Neural cell (in vitro differentiated cells): ENCODE measurements at regions not wholly inside any gene's neighbourhood (a gene's known extent, or its start where the extent isn't known, plus 50 kb on each side); places are given as distances from the start of the nearest gene placed in this dataset.

ENCODE experiments used
- H2AFZ ChIP-seq: fragments of 200-600, 300-800 bp; sonication (generic), shearing (Covaris generic); 2 replicates; pipeline ENCODE4 v1.6.0; 2014; ENCODE audit warnings: low read depth, mild to moderate bottlenecking, antibody characterized with exemption, low read length, moderate library complexity
- H3F3A ChIP-seq: fragments of 200-600 bp; shearing (Covaris generic); 2 replicates; pipeline ENCODE4 v1.6.1; 2016; ENCODE audit warnings: mild to moderate bottlenecking, moderate library complexity, mixed read lengths, antibody characterized with exemption, low read length; ENCODE audit not compliant: insufficient read depth, poor library complexity, severe bottlenecking
- H3K27ac ChIP-seq: fragments of 200-600, 300-800 bp; sonication (generic), shearing (Covaris generic); 2 replicates; pipeline ENCODE4 v1.5.1; 2014; ENCODE audit warnings: mild to moderate bottlenecking, low read length, moderate library complexity
- H3K27me3 ChIP-seq: fragments of 300-800, 200-600 bp; sonication (generic), shearing (Covaris generic); 2 replicates; pipeline ENCODE4 v1.6.0; 2014; ENCODE audit warnings: mild to moderate bottlenecking, low read depth, low read length, moderate library complexity; ENCODE audit not compliant: insufficient read depth
- H3K36me3 ChIP-seq: fragments of 300-800, 200-600 bp; sonication (generic), shearing (Covaris generic); 2 replicates; pipeline ENCODE4 v1.5.1; 2014; ENCODE audit warnings: mild to moderate bottlenecking, antibody characterized with exemption, low read length, moderate library complexity; ENCODE audit not compliant: insufficient read depth
- H3K4me2 ChIP-seq: fragments of 300-800, 200-600 bp; sonication (generic), shearing (Covaris generic); 2 replicates; pipeline ENCODE4 v1.6.0; 2014; ENCODE audit warnings: mild to moderate bottlenecking, low read length
- H3K4me3 ChIP-seq: fragments of 300-800, 200-600 bp; sonication (generic), shearing (Covaris generic); 2 replicates; pipeline ENCODE4 v1.5.1; 2014; ENCODE audit warnings: mild to moderate bottlenecking, low read length, moderate library complexity
- H3K79me2 ChIP-seq: fragments of 200-600 bp; shearing (Covaris generic); replicated peaks from 2 replicates; pipeline ENCODE4 v1.6.0; 2014; ENCODE audit warnings: mild to moderate bottlenecking, low read length, moderate library complexity; ENCODE audit not compliant: insufficient read depth
- H3K9ac ChIP-seq: fragments of 300-800, 200-600 bp; sonication (generic), shearing (Covaris generic); 2 replicates; pipeline ENCODE4 v1.6.1; 2016; ENCODE audit warnings: mild to moderate bottlenecking, low read length, mixed read lengths
- H3K9me2 ChIP-seq: fragments of 200-600 bp; shearing (Covaris generic); 2 replicates; pipeline ENCODE4 v1.6.1; 2016; ENCODE audit warnings: mild to moderate bottlenecking, low read length, mixed read lengths; ENCODE audit not compliant: insufficient read depth
- H3K9me3 ChIP-seq: fragments of 200-600, 300-800 bp; sonication (generic), shearing (Covaris generic); 2 replicates; pipeline ENCODE4 v1.6.1; 2016; ENCODE audit warnings: mild to moderate bottlenecking, mixed run types, low read length, moderate library complexity, mixed read lengths
- H4K20me1 ChIP-seq: fragments of 200-600 bp; shearing (Covaris generic); 2 replicates; pipeline ENCODE4 v1.6.1; 2016; ENCODE audit warnings: mild to moderate bottlenecking, mixed run types; ENCODE audit not compliant: insufficient read depth
- EP300 ChIP-seq: fragments of 450-650 bp; conservative IDR thresholded peaks from 2 replicates; pipeline ENCODE4 v1.6.1; 2014; ENCODE audit warnings: antibody characterized with exemption, mild to moderate bottlenecking, moderate library complexity; ENCODE audit not compliant: poor library complexity, severe bottlenecking
- EZH2 ChIP-seq: fragments of 200-600, 300-800 bp; shearing (Covaris generic), sonication (generic); IDR thresholded peaks from 2 replicates; pipeline ENCODE4 v1.6.1; 2014; ENCODE audit warnings: antibody characterized with exemption, low read length, borderline replicate concordance, mild to moderate bottlenecking; ENCODE audit not compliant: insufficient read depth, poor library complexity, severe bottlenecking
- MXI1 ChIP-seq: fragments of 450-650 bp; conservative IDR thresholded peaks from 2 replicates; pipeline ENCODE4 v1.6.1; 2014; ENCODE audit warnings: antibody characterized with exemption, mild to moderate bottlenecking; ENCODE audit not compliant: poor library complexity, severe bottlenecking
- POLR2AphosphoS5 ChIP-seq: IDR thresholded peaks from 2 replicates; pipeline ENCODE4 v1.6.1; 2012
- RAD21 ChIP-seq: fragments of 450-650 bp; conservative IDR thresholded peaks from 2 replicates; pipeline ENCODE4 v1.6.1; 2014; ENCODE audit warnings: antibody characterized with exemption, mild to moderate bottlenecking, moderate library complexity
- SMC3 ChIP-seq: fragments of 450-650 bp; conservative IDR thresholded peaks from 2 replicates; pipeline ENCODE4 v1.6.1; 2014; ENCODE audit warnings: antibody characterized with exemption, mild to moderate bottlenecking, moderate library complexity; ENCODE audit not compliant: poor library complexity
- TAF1 ChIP-seq: IDR thresholded peaks from 2 replicates; pipeline ENCODE4 v1.6.1; 2012; ENCODE audit warnings: low read depth
- TF ChIP-seq, protein P1 (sequence below): fragments of 450-650 bp; IDR thresholded peaks from 2 replicates; pipeline ENCODE4 v1.5.1; 2014; ENCODE audit warnings: antibody characterized with exemption, mild to moderate bottlenecking, moderate library complexity; ENCODE audit not compliant: poor library complexity, severe bottlenecking
- TF ChIP-seq, protein P2 (sequence below): IDR thresholded peaks from 2 replicates; pipeline ENCODE4 v1.6.1; 2012; ENCODE audit warnings: borderline replicate concordance

DNA sequence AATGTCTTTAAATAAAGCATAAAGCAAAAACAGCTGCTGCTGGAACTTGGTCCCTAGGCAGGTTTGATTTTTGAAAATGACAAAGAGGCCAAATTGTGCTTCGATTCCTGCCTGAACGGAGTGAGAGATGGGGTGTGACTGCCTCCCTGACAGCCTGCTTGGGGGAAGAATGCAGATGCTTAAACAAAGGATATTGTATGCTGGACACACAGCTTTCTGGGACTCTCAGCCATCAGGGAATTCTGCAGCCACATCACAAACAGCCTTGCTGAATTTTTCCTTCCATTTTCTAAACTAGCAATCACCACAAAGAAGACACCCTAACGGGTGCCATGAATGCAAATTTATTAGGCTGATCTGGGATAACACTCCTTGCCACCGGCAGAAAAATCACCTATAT, 83.9 kb upstream of the CPEB2 start:
- Histone ChIP-seq H3K79me2 (no peaks in the 10 kb centered on the region), H3K4me2 (no peak overlapping the region), H4K20me1 (no peaks in the 10 kb centered on the region), H3K9me2 (no peaks in the 10 kb centered on the region), H2AFZ (no peak overlapping the region), H3K36me3 (no peaks in the 10 kb centered on the region), H3K27me3 (no peaks in the 10 kb centered on the region), H3K4me3 (no peak overlapping the region), H3K27ac (no peak overlapping the region), H3K9ac (no peak overlapping the region), H3K9me3 (no peaks in the 10 kb centered on the region), H3F3A (no peaks in the 10 kb centered on the region)
- TF ChIP-seq SMC3 (no peak), POLR2AphosphoS5 (no peak)
- TF ChIP-seq, protein P1, sequence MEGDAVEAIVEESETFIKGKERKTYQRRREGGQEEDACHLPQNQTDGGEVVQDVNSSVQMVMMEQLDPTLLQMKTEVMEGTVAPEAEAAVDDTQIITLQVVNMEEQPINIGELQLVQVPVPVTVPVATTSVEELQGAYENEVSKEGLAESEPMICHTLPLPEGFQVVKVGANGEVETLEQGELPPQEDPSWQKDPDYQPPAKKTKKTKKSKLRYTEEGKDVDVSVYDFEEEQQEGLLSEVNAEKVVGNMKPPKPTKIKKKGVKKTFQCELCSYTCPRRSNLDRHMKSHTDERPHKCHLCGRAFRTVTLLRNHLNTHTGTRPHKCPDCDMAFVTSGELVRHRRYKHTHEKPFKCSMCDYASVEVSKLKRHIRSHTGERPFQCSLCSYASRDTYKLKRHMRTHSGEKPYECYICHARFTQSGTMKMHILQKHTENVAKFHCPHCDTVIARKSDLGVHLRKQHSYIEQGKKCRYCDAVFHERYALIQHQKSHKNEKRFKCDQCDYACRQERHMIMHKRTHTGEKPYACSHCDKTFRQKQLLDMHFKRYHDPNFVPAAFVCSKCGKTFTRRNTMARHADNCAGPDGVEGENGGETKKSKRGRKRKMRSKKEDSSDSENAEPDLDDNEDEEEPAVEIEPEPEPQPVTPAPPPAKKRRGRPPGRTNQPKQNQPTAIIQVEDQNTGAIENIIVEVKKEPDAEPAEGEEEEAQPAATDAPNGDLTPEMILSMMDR: no peak

DNA sequence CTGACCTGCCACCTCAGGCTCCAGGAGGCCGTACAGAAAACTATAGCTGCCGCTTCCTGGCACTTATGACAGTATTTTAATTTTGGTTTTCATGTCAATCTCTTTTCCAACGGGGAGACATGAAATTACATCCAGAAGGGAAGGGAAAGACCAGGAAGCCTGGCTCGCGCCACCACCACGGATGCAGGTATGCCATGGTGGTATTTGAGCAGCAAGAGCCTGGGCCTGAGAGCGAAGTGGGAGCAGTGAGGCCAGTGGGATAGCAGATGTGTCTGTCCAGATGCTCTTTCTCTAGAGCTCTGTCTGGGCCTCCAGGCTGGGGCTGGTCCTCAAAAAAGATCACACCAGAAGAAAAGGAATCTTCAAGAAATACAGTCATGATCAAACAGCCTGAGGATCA, 82.5 kb upstream of the CPEB2 start:
- Histone ChIP-seq H3F3A (no peaks in the 10 kb centered on the region), H3K36me3 (no peaks in the 10 kb centered on the region), H4K20me1 (no peaks in the 10 kb centered on the region), H3K9me2 (no peaks in the 10 kb centered on the region), H3K9ac (no peak overlapping the region), H3K4me2 (no peak overlapping the region), H3K79me2 (no peaks in the 10 kb centered on the region), H3K27ac (no peak overlapping the region), H3K9me3 (no peaks in the 10 kb centered on the region), H3K4me3 (no peak overlapping the region), H3K27me3 (no peaks in the 10 kb centered on the region), H2AFZ (no peak overlapping the region)
- TF ChIP-seq, protein P1: no peak
- TF ChIP-seq EP300 (no peak), SMC3 (no peak), RAD21 (no peak), EZH2 (no peak), MXI1 (no peak), POLR2AphosphoS5 (no peak), TAF1 (no peak)
- TF ChIP-seq, protein P2, sequence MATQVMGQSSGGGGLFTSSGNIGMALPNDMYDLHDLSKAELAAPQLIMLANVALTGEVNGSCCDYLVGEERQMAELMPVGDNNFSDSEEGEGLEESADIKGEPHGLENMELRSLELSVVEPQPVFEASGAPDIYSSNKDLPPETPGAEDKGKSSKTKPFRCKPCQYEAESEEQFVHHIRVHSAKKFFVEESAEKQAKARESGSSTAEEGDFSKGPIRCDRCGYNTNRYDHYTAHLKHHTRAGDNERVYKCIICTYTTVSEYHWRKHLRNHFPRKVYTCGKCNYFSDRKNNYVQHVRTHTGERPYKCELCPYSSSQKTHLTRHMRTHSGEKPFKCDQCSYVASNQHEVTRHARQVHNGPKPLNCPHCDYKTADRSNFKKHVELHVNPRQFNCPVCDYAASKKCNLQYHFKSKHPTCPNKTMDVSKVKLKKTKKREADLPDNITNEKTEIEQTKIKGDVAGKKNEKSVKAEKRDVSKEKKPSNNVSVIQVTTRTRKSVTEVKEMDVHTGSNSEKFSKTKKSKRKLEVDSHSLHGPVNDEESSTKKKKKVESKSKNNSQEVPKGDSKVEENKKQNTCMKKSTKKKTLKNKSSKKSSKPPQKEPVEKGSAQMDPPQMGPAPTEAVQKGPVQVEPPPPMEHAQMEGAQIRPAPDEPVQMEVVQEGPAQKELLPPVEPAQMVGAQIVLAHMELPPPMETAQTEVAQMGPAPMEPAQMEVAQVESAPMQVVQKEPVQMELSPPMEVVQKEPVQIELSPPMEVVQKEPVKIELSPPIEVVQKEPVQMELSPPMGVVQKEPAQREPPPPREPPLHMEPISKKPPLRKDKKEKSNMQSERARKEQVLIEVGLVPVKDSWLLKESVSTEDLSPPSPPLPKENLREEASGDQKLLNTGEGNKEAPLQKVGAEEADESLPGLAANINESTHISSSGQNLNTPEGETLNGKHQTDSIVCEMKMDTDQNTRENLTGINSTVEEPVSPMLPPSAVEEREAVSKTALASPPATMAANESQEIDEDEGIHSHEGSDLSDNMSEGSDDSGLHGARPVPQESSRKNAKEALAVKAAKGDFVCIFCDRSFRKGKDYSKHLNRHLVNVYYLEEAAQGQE: no peak
